ENCODE measurements at regions not wholly inside any gene's neighbourhood (a gene's known extent, or its start where the extent isn't known, plus 50 kb on each side); places are given as distances from the start of the nearest gene placed in this dataset.

- Histone ChIP-seq H3K9me3 (ENCODE audit: insufficient read depth, low read depth, low read length) (peaks cover 6% of the 10 kb centered on the region; the same call in 1 of the 2 replicates), H3K79me2 (ENCODE audit: insufficient read depth, low read length) (no peaks in the 10 kb centered on the region), H3K9ac (ENCODE audit: low read depth, low read length, poor library complexity, severe bottlenecking) (no peak overlapping the region), H3K27me3 (ENCODE audit: insufficient read depth, low read length, poor library complexity, severe bottlenecking) (no peaks in the 10 kb centered on the region), H3K4me1 (ENCODE audit: insufficient read depth, low read length, poor library complexity, severe bottlenecking) (no peaks in the 10 kb centered on the region), H3K9me2 (replicated peaks; ENCODE audit: low read depth, low read length) (no peaks in the 10 kb centered on the region), H2AFZ (ENCODE audit: low read length) (no peak overlapping the region), H4K20me1 (ENCODE audit: insufficient read depth, low read length, poor library complexity, severe bottlenecking) (no peaks in the 10 kb centered on the region), H3K4me3 (ENCODE audit: low read length, poor library complexity, severe bottlenecking) (no peak overlapping the region), H3K4me2 (ENCODE audit: low read depth, low read length, poor library complexity, severe bottlenecking) (no peak overlapping the region), H3K36me3 (ENCODE audit: insufficient read depth, low read length) (no peaks in the 10 kb centered on the region), H3F3A (ENCODE audit: low read depth) (no peaks in the 10 kb centered on the region)
- TF ChIP-seq CTCF (conservative IDR thresholded peaks at IDR 0.05; ENCODE audit: low read length), result no peak
- TF ChIP-seq EZH2phosphoT487 (IDR thresholded peaks at IDR 0.05; ENCODE audit: borderline replicate concordance), result no peak
Measured at GRCh38 chr10:3661271-3661670, 123.7 kb downstream of the KLF6 start.

GRCh38 chr10:3660753-3661152, 124.3 kb downstream of the KLF6 start:
- H3K4me2 ChIP-seq (ENCODE audit: low read depth, low read length, poor library complexity, severe bottlenecking), result no peak overlapping the region
- no peaks in the 10 kb centered on the region for H4K20me1 ChIP-seq (ENCODE audit: insufficient read depth, low read length, poor library complexity, severe bottlenecking)
- no peak overlapping the region for H3K4me3 ChIP-seq (ENCODE audit: low read length, poor library complexity, severe bottlenecking)
- no peaks in the 10 kb centered on the region for H3F3A ChIP-seq (ENCODE audit: low read depth)
- H3K9me3 ChIP-seq (ENCODE audit: insufficient read depth, low read depth, low read length), result peaks cover 6% of the 10 kb centered on the region; the same call in 1 of the 2 replicates
- H2AFZ ChIP-seq (ENCODE audit: low read length), result no peak overlapping the region
- TF ChIP-seq CTCF (conservative IDR thresholded peaks at IDR 0.05; ENCODE audit: low read length) (no peak), EZH2phosphoT487 (IDR thresholded peaks at IDR 0.05; ENCODE audit: borderline replicate concordance) (no peak)
- no peaks in the 10 kb centered on the region for H3K36me3 ChIP-seq (ENCODE audit: insufficient read depth, low read length)
- no peaks in the 10 kb centered on the region for H3K9me2 ChIP-seq (replicated peaks; ENCODE audit: low read depth, low read length)
- no peak overlapping the region for H3K9ac ChIP-seq (ENCODE audit: low read depth, low read length, poor library complexity, severe bottlenecking)
- no peaks in the 10 kb centered on the region for H3K4me1 ChIP-seq (ENCODE audit: insufficient read depth, low read length, poor library complexity, severe bottlenecking)
- no peaks in the 10 kb centered on the region for H3K27me3 ChIP-seq (ENCODE audit: insufficient read depth, low read length, poor library complexity, severe bottlenecking)
- no peaks in the 10 kb centered on the region for H3K79me2 ChIP-seq (ENCODE audit: insufficient read depth, low read length)

- Histone ChIP-seq H3K4me2 (ENCODE audit: low read depth, low read length, poor library complexity, severe bottlenecking) (no peak overlapping the region), H3F3A (ENCODE audit: low read depth) (no peaks in the 10 kb centered on the region), H3K9me3 (ENCODE audit: insufficient read depth, low read depth, low read length) (peaks cover 6% of the 10 kb centered on the region; the same call in 1 of the 2 replicates), H4K20me1 (ENCODE audit: insufficient read depth, low read length, poor library complexity, severe bottlenecking) (no peaks in the 10 kb centered on the region), H3K79me2 (ENCODE audit: insufficient read depth, low read length) (no peaks in the 10 kb centered on the region), H3K36me3 (ENCODE audit: insufficient read depth, low read length) (no peaks in the 10 kb centered on the region), H3K27me3 (ENCODE audit: insufficient read depth, low read length, poor library complexity, severe bottlenecking) (no peaks in the 10 kb centered on the region), H3K4me1 (ENCODE audit: insufficient read depth, low read length, poor library complexity, severe bottlenecking) (no peaks in the 10 kb centered on the region), H2AFZ (ENCODE audit: low read length) (no peak overlapping the region), H3K4me3 (ENCODE audit: low read length, poor library complexity, severe bottlenecking) (no peak overlapping the region), H3K9ac (ENCODE audit: low read depth, low read length, poor library complexity, severe bottlenecking) (no peak overlapping the region), H3K9me2 (replicated peaks; ENCODE audit: low read depth, low read length) (no peaks in the 10 kb centered on the region)
- TF ChIP-seq EZH2phosphoT487 (IDR thresholded peaks at IDR 0.05; ENCODE audit: borderline replicate concordance), result no peak
- no peak for TF ChIP-seq CTCF (conservative IDR thresholded peaks at IDR 0.05; ENCODE audit: low read length)
Measured at GRCh38 chr10:3659203-3659917, 125.6 kb downstream of the KLF6 start.
